ENCODE measurements at regions not wholly inside any gene's neighbourhood (a gene's known extent, or its start where the extent isn't known, plus 50 kb on each side); places are given as distances from the start of the nearest gene placed in this dataset.

- ATAC-seq, result no peak
- no peaks in the 10 kb centered on the region for H3K9me3 ChIP-seq (ENCODE audit: control insufficient read depth, low read length)
- WGBS, result 58% methylated on average over 6 of the region's 6 CpGs
- H3K4me1 ChIP-seq (ENCODE audit: control insufficient read depth, insufficient read depth, low read length), result no peaks in the 10 kb centered on the region
- no peaks in the 10 kb centered on the region for H3K27me3 ChIP-seq (ENCODE audit: control insufficient read depth, insufficient read depth)
- no peak overlapping the region for H3K27ac ChIP-seq (ENCODE audit: low read length)
- DNase-seq, result no peak
- no peak overlapping the region for H3K4me3 ChIP-seq (ENCODE audit: low read length)
- intact Hi-C loops (cut with DNase I), result no loop called here
Observed at GRCh38 chr1:22258698-22259097, 115.8 kb upstream of the WNT4 start.

GRCh38 chr1:22259551-22260282, 116.8 kb upstream of the WNT4 start:
- no peaks in the 10 kb centered on the region for H3K27me3 ChIP-seq (ENCODE audit: control insufficient read depth, insufficient read depth)
- WGBS, result 51% methylated on average over 18 of the region's 18 CpGs
- DNase-seq (no peak), ATAC-seq (no peak)
- intact Hi-C loops (cut with DNase I), result no loop called here
- H3K27ac ChIP-seq (ENCODE audit: low read length), result no peak overlapping the region
- no peaks in the 10 kb centered on the region for H3K4me1 ChIP-seq (ENCODE audit: control insufficient read depth, insufficient read depth, low read length)
- no peaks in the 10 kb centered on the region for H3K9me3 ChIP-seq (ENCODE audit: control insufficient read depth, low read length)
- H3K4me3 ChIP-seq (ENCODE audit: low read length), result no peak overlapping the region

DNA sequence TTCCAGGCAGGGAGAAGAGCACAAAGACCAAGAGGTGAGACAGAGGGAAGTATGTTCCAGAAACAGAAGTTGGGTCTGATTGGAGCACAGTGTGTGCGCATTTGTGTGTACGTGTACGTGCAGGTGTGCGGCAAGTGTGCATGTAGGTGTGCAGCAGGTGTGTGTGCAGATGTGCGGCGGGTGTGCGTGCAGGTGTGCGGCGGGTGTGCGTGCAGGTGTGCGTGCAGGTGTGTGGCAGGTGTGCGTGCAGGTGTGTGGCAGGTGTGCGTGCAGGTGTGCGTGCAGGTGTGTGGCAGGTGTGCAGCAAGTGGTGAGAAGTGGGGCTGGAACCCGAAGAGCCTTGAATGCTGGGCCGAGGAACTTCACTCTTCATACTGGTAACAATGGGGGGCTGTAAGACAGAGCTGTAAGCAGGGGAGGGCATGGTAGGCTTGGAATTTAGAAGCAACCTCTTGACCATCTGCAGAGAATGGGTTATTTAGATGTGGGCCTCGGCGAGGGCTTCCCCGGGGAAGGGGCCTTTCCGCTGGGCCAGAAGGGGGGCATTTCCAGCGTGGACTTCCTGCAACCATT, 118.0 kb upstream of the WNT4 start:
- no peak overlapping the region for H3K4me3 ChIP-seq (ENCODE audit: low read length)
- no peaks in the 10 kb centered on the region for H3K4me1 ChIP-seq (ENCODE audit: control insufficient read depth, insufficient read depth, low read length)
- H3K27ac ChIP-seq (ENCODE audit: low read length), result no peak overlapping the region
- no peaks in the 10 kb centered on the region for H3K27me3 ChIP-seq (ENCODE audit: control insufficient read depth, insufficient read depth)
- 86% methylated on average over 21 of the region's 21 CpGs for WGBS
- H3K9me3 ChIP-seq (ENCODE audit: control insufficient read depth, low read length), result no peaks in the 10 kb centered on the region
- DNase-seq (no peak), ATAC-seq (no peak)
- intact Hi-C loops (cut with DNase I), result no loop called here

DNA sequence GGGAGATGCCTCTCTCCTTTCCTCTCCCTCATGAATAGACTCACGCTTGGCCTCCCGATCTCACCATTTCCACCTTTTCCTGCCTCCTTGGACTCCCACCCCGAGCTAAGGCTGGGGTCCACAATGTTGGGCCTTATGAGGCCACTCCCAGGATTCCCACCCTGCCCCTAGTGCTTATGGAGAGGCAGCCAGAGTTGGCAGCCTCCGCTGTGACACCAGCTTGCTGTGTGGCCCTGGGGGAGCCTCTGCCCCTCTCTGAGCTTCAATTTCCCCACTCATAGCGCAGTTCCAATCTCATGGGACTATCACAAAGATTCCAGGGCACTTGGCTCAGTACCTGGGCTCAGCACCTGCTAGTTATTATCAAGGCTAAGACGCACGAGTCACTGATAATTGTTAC, 118.7 kb upstream of the WNT4 start:
- Histone ChIP-seq H3K4me1 (ENCODE audit: control insufficient read depth, insufficient read depth, low read length) (no peaks in the 10 kb centered on the region), H3K4me3 (ENCODE audit: low read length) (no peak overlapping the region), H3K27ac (ENCODE audit: low read length) (no peak overlapping the region), H3K27me3 (ENCODE audit: control insufficient read depth, insufficient read depth) (no peaks in the 10 kb centered on the region), H3K9me3 (ENCODE audit: control insufficient read depth, low read length) (no peaks in the 10 kb centered on the region)
- DNase-seq, result no peak
- WGBS, result 67% methylated on average over 7 of the region's 7 CpGs
- intact Hi-C loops (cut with DNase I), result no loop called here
- ATAC-seq, result no peak

GRCh38 chr1:22262583-22262982, 119.7 kb upstream of the WNT4 start:
- Histone ChIP-seq H3K4me3 (ENCODE audit: low read length) (no peak overlapping the region), H3K4me1 (ENCODE audit: control insufficient read depth, insufficient read depth, low read length) (no peaks in the 10 kb centered on the region), H3K27ac (ENCODE audit: low read length) (no peak overlapping the region), H3K27me3 (ENCODE audit: control insufficient read depth, insufficient read depth) (no peaks in the 10 kb centered on the region), H3K9me3 (ENCODE audit: control insufficient read depth, low read length) (no peaks in the 10 kb centered on the region)
- 48% methylated on average over 8 of the region's 8 CpGs for WGBS
- intact Hi-C loops (cut with DNase I), result no loop called here
- ATAC-seq (no peak), DNase-seq (no peak)

- Histone ChIP-seq H3K9me3 (ENCODE audit: control insufficient read depth, low read length) (no peaks in the 10 kb centered on the region), H3K4me1 (ENCODE audit: control insufficient read depth, insufficient read depth, low read length) (no peaks in the 10 kb centered on the region), H3K4me3 (ENCODE audit: low read length) (no peak overlapping the region), H3K27ac (ENCODE audit: low read length) (no peak overlapping the region), H3K27me3 (ENCODE audit: control insufficient read depth, insufficient read depth) (no peaks in the 10 kb centered on the region)
- intact Hi-C loops (cut with DNase I), result no loop called here
- WGBS, result 66% methylated on average over 10 of the region's 10 CpGs
- ATAC-seq (no peak), DNase-seq (no peak)
Observed at GRCh38 chr1:22263359-22263758, 120.5 kb upstream of the WNT4 start.

DNA sequence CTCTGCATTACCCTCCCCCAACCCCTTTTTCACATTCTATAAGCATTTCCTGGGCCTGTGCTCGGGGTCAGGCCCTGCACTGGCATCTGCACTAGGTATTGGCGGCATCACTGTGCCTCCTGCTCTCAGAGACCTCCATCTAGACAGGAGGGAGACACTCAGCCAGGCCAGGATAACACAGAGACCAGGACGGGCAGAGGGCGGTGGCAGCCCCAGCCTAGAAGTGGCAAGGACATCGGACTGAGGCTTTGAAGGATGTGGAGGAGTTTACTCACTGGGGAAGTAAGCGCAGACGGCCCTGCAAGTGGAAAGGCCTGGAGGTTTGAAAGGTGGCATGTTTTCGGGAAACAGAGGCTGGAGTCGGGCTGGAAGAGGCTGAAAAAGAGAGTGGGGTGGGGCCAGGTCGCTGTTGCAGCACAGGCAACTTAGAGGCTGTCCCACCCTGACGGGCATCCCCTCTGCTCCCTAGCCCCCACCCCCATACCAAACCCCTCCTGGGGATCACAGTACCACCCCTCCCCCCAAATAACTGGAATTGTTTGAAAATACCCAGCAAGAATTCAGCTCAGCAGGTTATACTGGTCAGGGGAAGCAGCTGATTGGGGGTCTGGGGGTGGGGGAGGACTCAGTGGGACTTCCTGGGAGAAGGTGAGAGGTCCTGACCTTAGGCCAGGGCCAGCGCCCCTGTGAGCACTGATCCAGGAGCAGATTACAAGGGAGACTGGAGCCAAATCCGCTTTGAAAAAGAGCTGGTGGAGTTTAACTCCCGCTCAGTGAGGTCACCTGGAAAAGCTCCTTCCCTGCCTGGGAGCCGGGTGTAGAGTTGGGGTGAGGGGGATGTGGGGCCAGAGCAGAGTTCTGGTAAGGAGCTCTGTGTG, 121.8 kb upstream of the WNT4 start:
- Histone ChIP-seq H3K9me3 (ENCODE audit: control insufficient read depth, low read length) (no peaks in the 10 kb centered on the region), H3K4me1 (ENCODE audit: control insufficient read depth, insufficient read depth, low read length) (no peaks in the 10 kb centered on the region), H3K4me3 (ENCODE audit: low read length) (no peak overlapping the region), H3K27ac (ENCODE audit: low read length) (no peak overlapping the region), H3K27me3 (ENCODE audit: control insufficient read depth, insufficient read depth) (no peaks in the 10 kb centered on the region)
- WGBS, result 71% methylated on average over 15 of the region's 15 CpGs
- intact Hi-C loops (cut with DNase I), result no loop called here
- ATAC-seq (no peak), DNase-seq (no peak)

DNA sequence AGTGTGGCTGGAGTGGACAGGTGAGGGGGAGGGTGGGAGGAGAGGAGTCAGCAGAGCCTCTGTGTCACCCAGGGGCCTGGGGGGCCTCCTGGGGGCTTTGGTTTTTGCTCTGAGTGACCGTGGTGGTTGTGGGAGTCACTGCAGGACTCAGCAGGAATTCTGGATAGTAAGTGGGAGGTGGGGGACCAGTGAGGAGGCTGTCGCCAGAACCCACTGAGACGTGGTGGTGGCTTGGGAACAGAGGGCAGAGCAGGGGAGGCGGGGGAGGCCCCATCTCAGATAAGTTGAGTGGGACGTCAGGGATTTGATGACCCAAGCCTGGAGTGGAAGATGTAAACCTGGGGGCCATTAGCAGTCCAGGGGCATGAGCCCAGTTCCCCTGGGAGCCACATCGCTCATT, 123.2 kb upstream of the WNT4 start:
- H3K9me3 ChIP-seq (ENCODE audit: control insufficient read depth, low read length), result no peaks in the 10 kb centered on the region
- WGBS, result 62% methylated on average over 6 of the region's 6 CpGs
- no peaks in the 10 kb centered on the region for H3K4me1 ChIP-seq (ENCODE audit: control insufficient read depth, insufficient read depth, low read length)
- ATAC-seq (no peak), DNase-seq (no peak)
- no peak overlapping the region for H3K4me3 ChIP-seq (ENCODE audit: low read length)
- no peak overlapping the region for H3K27ac ChIP-seq (ENCODE audit: low read length)
- intact Hi-C loops (cut with DNase I), result no loop called here
- H3K27me3 ChIP-seq (ENCODE audit: control insufficient read depth, insufficient read depth), result no peaks in the 10 kb centered on the region

GRCh38 chr1:22267413-22268175, 124.7 kb upstream of the WNT4 start:
- 76% methylated on average over 22 of the region's 22 CpGs for WGBS
- DNase-seq (no peak), ATAC-seq (no peak)
- Histone ChIP-seq H3K4me3 (ENCODE audit: low read length) (no peak overlapping the region), H3K9me3 (ENCODE audit: control insufficient read depth, low read length) (no peaks in the 10 kb centered on the region), H3K27ac (ENCODE audit: low read length) (no peak overlapping the region), H3K27me3 (ENCODE audit: control insufficient read depth, insufficient read depth) (no peaks in the 10 kb centered on the region), H3K4me1 (ENCODE audit: control insufficient read depth, insufficient read depth, low read length) (no peaks in the 10 kb centered on the region)
- intact Hi-C loops (cut with DNase I), result no loop called here

DNA sequence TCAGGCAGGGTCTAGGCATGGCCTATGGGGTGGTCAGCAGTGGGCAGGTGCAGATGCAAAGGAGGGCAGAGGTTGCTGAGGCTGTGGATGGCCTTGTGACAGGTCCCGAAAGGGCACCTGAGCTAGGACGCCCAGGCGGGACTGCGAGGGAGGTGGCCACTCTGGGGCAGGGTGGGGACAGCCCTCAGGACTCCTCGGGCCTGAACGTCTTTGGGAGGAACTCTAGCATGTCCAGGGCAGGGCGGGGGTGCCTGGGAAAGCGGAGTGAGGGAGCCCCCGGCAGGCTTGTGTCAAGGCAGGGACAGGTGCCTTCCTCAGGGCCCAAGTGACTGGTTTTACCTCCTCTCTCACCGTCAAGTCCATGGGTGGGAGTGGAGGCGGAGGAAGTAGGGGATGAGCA, 125.4 kb upstream of the WNT4 start:
- Histone ChIP-seq H3K9me3 (ENCODE audit: control insufficient read depth, low read length) (no peaks in the 10 kb centered on the region), H3K27me3 (ENCODE audit: control insufficient read depth, insufficient read depth) (no peaks in the 10 kb centered on the region), H3K4me1 (ENCODE audit: control insufficient read depth, insufficient read depth, low read length) (no peaks in the 10 kb centered on the region), H3K27ac (ENCODE audit: low read length) (no peak overlapping the region), H3K4me3 (ENCODE audit: low read length) (no peak overlapping the region)
- DNase-seq (no peak), ATAC-seq (no peak)
- intact Hi-C loops (cut with DNase I), result no loop called here
- 67% methylated on average over 11 of the region's 11 CpGs for WGBS
